ENCODE measurements at regions not wholly inside any gene's neighbourhood (a gene's known extent, or its start where the extent isn't known, plus 50 kb on each side); places are given as distances from the start of the nearest gene placed in this dataset.

DNA sequence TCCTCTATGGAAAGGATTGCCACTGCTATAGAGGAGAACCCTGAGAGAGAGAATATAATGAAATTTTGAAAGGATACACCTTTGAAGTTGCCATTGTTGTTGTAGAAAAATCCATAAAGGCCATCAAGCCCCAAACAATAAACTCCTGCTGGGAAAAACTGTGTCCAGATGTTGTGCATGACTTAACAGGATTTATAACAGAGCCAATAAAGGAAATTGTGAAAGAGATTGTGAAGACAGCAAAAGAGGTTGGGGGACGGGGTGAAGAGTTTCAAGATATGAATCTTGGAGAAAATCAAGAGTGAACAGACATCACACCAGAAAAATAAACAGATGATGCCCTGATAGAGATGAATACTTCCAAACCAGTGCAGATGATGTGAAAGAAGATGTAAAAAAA is 396.4 kb downstream of the BCKDHB start:
- Histone ChIP-seq H3K4ac (replicated peaks; ENCODE audit: insufficient read length, low read depth, low read length) (no peak overlapping the region), H2AK5ac (ENCODE audit: low read depth, low read length) (no peak overlapping the region), H3K36me3 (ENCODE audit: control insufficient read depth in 2 of 4, insufficient read depth in 4 of 4, low read length in 3 of 4) (no peaks in the 10 kb centered on the region), H4K20me1 (replicated peaks in 1 of 2; ENCODE audit: control insufficient read depth in 1 of 2, insufficient read depth in 2 of 2, low read length in 2 of 2) (no peaks in the 10 kb centered on the region), H2BK12ac (ENCODE audit: low read depth, low read length) (no peak overlapping the region), H2AFZ (ENCODE audit: low read length) (no peak overlapping the region), H3K4me2 (ENCODE audit: insufficient read depth in 1 of 2, low read depth in 2 of 2, low read length in 2 of 2) (no peak overlapping the region), H2BK15ac (ENCODE audit: low read length) (no peak overlapping the region), H3K27me3 (replicated peaks in 1 of 4; ENCODE audit: control insufficient read depth in 3 of 4, extremely low read depth in 1 of 4, insufficient read depth in 3 of 4, low read length in 3 of 4) (no peaks in the 10 kb centered on the region), H3K4me1 (replicated peaks in 1 of 4; ENCODE audit: control insufficient read depth in 3 of 4, insufficient read depth in 4 of 4, low read length in 3 of 4) (peaks cover 0 to 6% (median 0%) of the 10 kb centered on the region in 4 experiments; a peak in 1 of 7 replicates), H3K23ac (ENCODE audit: insufficient read length) (no peak overlapping the region), H3K18ac (ENCODE audit: extremely low read depth, low read length) (no peak overlapping the region), H4K8ac (ENCODE audit: extremely low read depth, insufficient read depth, low read length) (no peak overlapping the region), H4K5ac (ENCODE audit: insufficient read length, low read depth, low read length) (no peak overlapping the region), H3K23me2 (ENCODE audit: low read depth, low read length) (no peaks in the 10 kb centered on the region), H3K9me3 (ENCODE audit: insufficient read depth in 2 of 2, low read depth in 1 of 2, low read length in 1 of 2) (no peaks in the 10 kb centered on the region), H2BK20ac (ENCODE audit: low read length) (no peak overlapping the region), H3K79me2 (ENCODE audit: control insufficient read depth in 1 of 2, insufficient read depth in 2 of 2, low read length in 2 of 2) (no peaks in the 10 kb centered on the region), H3K14ac (ENCODE audit: insufficient read length) (no peak overlapping the region), H3K9ac (replicated peaks in 1 of 4; ENCODE audit: extremely low read depth in 1 of 4, low read depth in 3 of 4, low read length in 3 of 4) (no peak overlapping the region), H4K91ac (replicated peaks; ENCODE audit: insufficient read length, low read length) (no peak overlapping the region), H3K4me3 (ENCODE audit: extremely low read depth in 1 of 4, insufficient read depth in 2 of 4, low read depth in 3 of 4, low read length in 4 of 4) (no peak overlapping the region), H3K56ac (replicated peaks; ENCODE audit: insufficient read length, low read depth, low read length) (no peak overlapping the region), H2BK5ac (ENCODE audit: low read depth, low read length) (no peak overlapping the region), H3K79me1 (ENCODE audit: low read depth, low read length) (no peaks in the 10 kb centered on the region), H2BK120ac (replicated peaks; ENCODE audit: low read depth, low read length) (no peak overlapping the region), H3K27ac (ENCODE audit: low read depth, low read length) (no peak overlapping the region)
- WGBS, 2 experiments (ENCODE audit: extremely low coverage in 1 of 2, insufficient coverage in 1 of 2, insufficient read length in 1 of 2, insufficient replicate concordance in 2 of 2, low coverage in 1 of 2, low lambda C conversion rate in 2 of 2, missing lambda C conversion rate in 1 of 2), result 100% methylated on average over 1 of the region's 1 CpG; no CpG with 5 or more reads in 1 of the 2 experiments
- POLR2A ChIA-PET (ENCODE audit: partially characterized antibody), result no interaction called here
- CTCF ChIA-PET (ENCODE audit: partially characterized antibody), result no interaction called here
- DNase-seq (ENCODE audit: low read depth in 1 of 2, low spot score in 2 of 2), result no peak
- FAIRE-seq, result no peak
- TF ChIP-seq POLR2AphosphoS5 (IDR thresholded peaks at IDR 0.05; ENCODE audit: low read depth, low read length), result no peak
- TF ChIP-seq JUND (IDR thresholded peaks at IDR 0.05; ENCODE audit: low read length), result no peak
- no peak for TF ChIP-seq CHD2 (IDR thresholded peaks at IDR 0.05; ENCODE audit: low read length)
- TF ChIP-seq TAF7 (optimal IDR thresholded peaks at IDR 0.05; ENCODE audit: borderline replicate concordance, low read depth, low read length), result no peak

Data from H1 (cell line).